ENCODE measurements at regions not wholly inside any gene's neighbourhood (a gene's known extent, or its start where the extent isn't known, plus 50 kb on each side); places are given as distances from the start of the nearest gene placed in this dataset.

DNA sequence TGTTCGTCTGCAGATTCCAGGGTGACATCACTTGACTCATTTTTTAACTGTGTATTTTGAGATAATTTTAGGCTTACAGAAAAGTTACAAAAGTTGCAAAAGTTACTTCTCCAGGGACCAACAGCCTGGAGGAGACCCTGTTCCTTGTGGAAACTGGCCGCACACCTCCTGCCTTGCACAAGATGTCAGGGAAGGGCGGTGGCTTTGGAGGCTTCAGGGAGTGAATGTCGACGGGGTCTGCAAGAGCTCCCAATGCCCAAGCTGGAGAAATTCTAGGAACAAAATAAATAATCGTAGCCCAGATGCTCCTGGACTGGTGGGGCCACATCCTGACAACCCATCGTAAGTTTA, 62.2 kb upstream of the FAM20C start:
- DNase-seq (ENCODE audit: low spot score in 2 of 2) (no peak), ATAC-seq (no peak)
- no peak overlapping the region for H3K27ac Mint-ChIP-seq
- no peaks in the 10 kb centered on the region for H3K36me3 Mint-ChIP-seq
- no peaks in the 10 kb centered on the region for H3K9me3 Mint-ChIP-seq

DNA sequence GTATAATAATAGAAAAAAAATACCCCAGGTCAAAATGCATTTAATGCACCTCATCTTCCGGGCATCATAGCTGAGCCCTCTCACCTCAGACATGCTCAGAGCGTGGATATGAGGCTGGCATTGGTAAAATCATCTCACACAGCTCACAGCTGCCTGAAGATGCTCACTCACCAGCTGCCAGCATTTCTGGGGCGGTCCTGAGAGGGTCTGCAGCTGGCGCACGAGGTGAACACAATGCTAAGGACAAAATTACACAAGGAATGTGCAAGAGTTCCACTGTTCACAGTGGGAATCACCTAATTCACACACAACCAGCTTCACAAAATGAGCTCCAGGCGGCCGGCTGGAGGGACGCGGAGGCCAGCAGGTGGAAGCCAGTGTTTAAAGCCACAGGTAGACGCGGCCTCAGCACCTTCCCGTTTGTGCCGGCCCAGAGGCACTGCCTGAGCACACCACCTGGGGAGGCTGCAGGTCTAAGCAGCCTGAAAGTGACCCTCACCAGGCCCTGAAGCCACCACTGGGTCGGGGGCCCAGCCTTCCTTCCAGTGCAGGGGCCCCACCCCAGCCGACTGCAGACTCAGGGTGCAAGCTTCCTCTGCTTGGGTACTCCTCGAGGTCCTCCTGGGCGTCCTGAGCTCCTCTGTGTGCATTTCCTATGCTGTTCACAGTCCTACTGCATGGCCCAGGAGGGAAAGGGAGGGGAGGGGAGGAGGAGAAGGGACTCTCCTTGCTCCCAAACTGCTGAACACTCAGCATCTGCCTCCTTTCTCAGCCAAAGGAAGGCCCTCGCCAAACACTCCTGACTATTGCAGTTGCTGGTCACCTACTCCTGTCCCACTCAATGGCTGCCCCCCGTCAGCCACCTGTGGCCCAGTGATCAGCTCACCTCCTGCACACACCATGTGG, 61.2 kb upstream of the FAM20C start:
- H3K36me3 Mint-ChIP-seq, result no peaks in the 10 kb centered on the region
- ATAC-seq (no peak), DNase-seq (ENCODE audit: low spot score in 2 of 2) (no peak)
- H3K9me3 Mint-ChIP-seq, result no peaks in the 10 kb centered on the region
- H3K27ac Mint-ChIP-seq, result no peak overlapping the region

DNA sequence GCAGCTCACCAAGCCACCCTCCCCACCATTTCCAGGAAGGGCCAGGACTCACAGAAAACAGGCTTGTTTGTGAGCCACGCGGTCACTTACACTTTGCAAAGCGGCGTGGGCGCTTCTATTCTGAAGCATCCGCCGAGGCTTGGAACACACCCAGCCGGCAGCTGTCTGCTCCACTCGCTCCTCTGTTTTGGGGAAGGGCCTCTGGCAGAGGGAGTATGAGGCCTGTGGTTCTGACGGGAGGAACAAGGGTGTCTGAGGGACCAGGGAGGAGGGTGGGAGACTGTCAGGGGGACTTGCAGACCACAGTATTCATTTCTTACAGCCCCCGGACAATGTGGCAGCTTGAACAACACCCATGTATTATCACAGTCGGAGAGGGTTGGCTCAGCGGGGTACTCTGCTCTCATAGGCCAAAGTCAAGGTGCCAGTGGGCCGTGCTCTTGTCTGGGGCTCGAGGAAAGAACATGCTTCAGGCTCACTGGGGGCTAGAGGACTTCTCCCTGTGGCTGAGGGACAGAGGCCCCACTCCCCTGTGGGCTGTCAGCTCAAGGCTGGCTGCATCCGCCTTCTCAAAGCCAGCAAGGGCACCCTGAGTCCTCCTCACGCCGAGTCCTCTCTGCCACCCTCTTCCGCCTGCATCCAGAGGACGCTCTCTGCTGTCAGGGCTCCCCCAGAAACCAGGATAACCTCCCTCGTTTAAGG, 60.4 kb upstream of the FAM20C start:
- Mint-ChIP-seq H3K27ac (no peak overlapping the region), H3K9me3 (no peaks in the 10 kb centered on the region), H3K36me3 (no peaks in the 10 kb centered on the region)
- no peak for DNase-seq (ENCODE audit: low spot score in 2 of 2)
- ATAC-seq, result no peak

DNA sequence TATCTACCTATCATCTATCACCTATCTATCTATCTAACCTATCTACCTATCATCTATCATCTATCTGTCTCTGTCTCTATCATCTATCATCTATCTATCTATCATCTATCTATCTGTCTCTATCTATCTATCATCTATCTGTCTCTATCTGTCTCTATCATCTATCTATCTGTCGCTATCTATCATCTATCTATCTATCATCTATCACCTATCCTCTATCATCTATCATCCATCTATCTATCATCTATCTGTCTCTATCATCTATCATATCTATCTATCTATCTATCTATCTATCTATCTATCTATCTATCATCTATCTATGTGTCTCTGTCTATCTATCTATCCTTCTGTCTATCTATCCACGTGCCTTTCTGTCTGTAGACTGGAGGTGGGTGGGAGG, 59.5 kb upstream of the FAM20C start:
- ATAC-seq, result no peak
- DNase-seq (ENCODE audit: low spot score in 2 of 2), result no peak
- Mint-ChIP-seq H3K27ac (no peak overlapping the region), H3K9me3 (no peaks in the 10 kb centered on the region), H3K36me3 (no peaks in the 10 kb centered on the region)

DNA sequence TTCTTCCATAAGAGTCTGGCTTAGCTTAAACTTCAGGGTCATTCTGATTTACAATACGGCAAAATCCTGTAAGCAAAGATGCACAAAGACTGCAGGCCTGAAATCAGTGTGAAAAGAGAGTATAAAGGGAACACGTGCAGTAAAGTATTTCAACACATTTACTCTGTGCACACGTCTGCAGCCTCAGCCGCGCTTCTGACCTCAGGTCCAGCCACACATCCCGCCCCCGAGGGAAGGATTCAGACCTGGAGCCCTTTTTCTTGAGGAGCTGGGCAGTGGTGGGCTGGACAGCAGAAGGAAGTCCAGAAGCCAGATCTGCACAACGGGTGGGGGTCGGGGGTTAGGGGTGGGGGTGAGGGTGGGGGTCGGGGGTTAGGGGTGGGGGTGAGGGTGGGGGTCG, 58.9 kb upstream of the FAM20C start:
- ATAC-seq, result no peak
- Mint-ChIP-seq H3K9me3 (no peaks in the 10 kb centered on the region), H3K27ac (no peak overlapping the region)

DNA sequence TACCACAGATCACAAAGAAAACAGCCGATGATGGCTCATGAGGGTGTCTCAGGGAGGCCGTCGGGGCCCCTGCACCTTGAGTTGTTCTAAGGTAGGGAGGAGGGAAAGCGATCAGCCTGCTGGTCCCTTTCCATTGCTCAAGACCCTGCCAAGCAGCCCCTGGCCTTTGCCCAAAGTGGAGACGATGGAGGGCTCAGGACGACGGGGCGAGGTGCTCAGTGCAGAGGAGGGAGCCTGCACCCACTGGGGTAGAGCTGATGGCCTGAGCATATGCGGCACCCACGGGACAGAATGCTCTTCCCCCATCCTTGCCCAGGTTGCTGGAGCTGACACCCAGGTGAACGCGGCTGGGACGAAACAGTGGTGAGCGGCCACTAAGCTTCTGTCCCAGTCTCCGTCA, 58.3 kb upstream of the FAM20C start:
- Mint-ChIP-seq H3K27ac (no peak overlapping the region), H3K36me3 (no peaks in the 10 kb centered on the region), H3K9me3 (no peaks in the 10 kb centered on the region)
- ATAC-seq (no peak), DNase-seq (ENCODE audit: low spot score in 2 of 2) (no peak)

More for the DNA sequence above, 58.9 kb upstream of the FAM20C start:
- DNase-seq (ENCODE audit: low spot score in 2 of 2), result no peak
- H3K36me3 Mint-ChIP-seq, result no peaks in the 10 kb centered on the region

DNA sequence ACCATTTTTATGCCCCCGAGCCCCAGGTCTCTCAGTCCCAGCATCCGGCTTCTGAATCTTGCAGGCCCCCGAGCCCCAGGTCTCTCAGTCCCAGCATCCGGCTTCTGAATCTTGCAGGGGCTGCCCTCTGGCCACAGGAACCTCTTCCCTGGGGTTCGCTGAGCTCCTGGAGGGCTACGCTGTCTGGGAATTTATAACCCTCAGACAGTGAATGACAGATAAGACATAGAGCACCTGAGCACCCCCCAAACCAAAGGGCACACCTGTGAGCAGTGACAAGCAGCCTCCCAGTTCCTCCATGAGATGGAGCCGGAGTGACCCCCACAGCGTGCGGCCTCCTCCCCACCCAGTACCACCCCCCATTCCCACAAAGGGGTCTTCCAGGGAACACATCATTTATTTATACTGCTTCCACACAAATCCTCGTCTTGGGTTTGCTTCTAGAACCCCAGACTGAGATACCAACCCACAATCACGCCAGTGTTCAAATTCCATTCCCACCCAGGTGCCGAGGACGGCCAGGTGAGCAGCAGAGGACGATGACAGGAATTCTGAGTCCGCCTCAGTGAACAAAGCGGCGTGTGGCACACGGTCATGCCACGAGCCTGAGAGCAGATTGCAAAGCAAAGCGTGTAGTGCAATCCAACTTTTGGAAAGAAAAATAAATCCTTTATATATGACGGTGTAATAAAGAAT, 57.7 kb upstream of the FAM20C start:
- H3K27ac Mint-ChIP-seq, result no peak overlapping the region
- DNase-seq (ENCODE audit: low spot score in 2 of 2) (no peak), ATAC-seq (no peak)
- H3K9me3 Mint-ChIP-seq, result no peaks in the 10 kb centered on the region
- no peaks in the 10 kb centered on the region for H3K36me3 Mint-ChIP-seq

DNA sequence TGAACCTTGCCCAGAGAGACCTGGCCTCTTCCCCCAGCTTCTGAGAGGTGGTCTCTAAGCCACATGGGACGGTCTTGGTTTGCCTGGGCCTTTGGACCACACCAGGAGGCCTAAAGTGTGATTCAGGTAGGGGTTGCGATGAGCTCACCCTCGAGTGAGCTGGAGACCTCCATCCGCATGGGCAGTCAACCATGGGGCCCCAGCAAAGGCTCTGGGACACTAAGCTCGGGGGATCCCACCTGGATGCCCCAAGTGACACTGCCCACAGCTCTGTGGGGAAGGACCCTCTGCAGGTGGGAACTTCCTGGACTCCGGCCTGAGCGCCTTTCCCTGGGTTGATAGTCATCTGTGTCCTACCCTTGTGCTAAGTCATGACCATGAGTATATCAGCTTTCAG, 57.1 kb upstream of the FAM20C start:
- DNase-seq (ENCODE audit: low spot score in 2 of 2) (no peak), ATAC-seq (no peak)
- Mint-ChIP-seq H3K27ac (no peak overlapping the region), H3K36me3 (no peaks in the 10 kb centered on the region), H3K9me3 (no peaks in the 10 kb centered on the region)

DNA sequence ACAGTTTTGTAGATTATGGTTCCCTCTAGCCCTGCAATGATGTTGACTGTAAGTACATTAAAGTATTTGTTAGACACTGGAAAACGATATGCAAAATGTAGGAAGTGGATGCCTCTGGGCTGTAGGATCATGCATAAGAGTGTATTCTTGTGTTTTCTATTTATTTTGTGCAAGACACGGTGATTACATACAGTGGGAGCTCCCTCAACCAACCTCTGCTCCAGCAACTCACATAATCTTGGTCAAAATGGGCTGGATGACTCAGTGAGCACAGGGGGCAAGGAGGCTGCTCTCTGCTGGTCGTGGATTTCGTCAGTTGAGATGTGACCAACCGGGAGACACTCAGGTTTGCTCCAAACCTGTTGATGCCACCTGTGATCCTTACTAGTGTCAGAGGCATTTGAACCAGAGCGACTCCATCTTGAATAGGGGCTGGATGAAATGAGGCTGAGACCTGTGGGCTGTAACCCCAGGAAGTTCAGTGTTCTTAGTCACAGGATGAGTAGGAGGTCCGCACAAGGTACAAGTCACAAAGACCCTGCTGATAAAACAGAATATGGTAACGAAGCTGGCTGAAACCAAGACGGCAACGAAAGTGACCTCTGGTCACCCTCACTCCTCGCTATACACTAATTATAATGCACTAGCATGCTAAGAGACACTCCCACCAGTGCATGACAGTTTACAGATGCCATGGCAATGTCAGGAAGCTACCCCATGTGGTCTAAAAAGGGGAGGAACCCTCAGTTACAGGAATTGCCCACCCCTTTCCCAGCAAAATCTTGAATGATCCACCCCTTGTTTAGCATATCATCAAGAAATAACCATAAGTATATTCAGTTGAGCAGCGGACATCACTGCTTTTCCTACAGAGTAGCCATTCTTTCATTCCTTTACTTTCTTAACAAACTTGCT, 56.4 kb upstream of the FAM20C start:
- H3K9me3 Mint-ChIP-seq, result no peaks in the 10 kb centered on the region
- H3K36me3 Mint-ChIP-seq, result no peaks in the 10 kb centered on the region
- DNase-seq (ENCODE audit: low spot score in 2 of 2) (no peak), ATAC-seq (no peak)
- H3K27ac Mint-ChIP-seq, result no peak overlapping the region

DNA sequence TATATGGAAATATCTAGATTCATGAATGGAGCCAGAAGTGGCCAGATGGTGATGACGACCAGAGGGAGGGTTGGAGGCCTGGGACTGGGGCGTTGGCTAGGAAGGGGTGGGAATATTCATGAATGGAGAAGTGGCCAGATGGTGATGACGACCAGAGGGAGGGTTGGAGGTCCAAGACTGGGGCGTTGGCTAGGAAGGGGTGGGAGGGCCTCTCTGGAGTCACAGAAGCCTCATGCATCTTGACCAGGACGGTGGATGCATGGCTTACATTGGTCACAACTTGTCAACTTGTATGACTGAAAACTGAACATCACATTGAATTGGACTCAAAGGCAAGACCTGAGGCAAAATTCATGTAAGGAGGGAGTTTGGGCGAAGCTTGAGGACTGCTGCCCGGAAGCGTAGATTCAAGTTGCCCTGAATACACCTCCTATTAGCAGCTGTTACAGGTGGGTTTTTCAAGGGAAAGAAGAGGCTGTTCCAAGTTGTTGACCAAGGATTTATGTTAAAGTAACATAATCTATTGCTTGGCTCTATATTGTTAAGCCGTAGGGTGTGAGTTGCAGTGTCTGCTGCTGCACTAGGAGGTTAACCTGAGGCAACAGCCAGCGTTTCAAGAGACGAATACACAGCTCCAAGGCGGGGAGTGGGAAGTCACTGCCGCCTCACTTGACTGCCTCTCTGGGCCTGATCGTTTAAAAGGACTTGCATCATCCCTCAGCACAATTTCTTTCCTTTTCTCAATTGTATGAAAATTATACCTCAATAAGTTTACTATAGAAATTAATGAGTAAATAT, 55.1 kb upstream of the FAM20C start:
- DNase-seq (ENCODE audit: low spot score in 2 of 2), result no peak
- Mint-ChIP-seq H3K36me3 (no peaks in the 10 kb centered on the region), H3K9me3 (no peaks in the 10 kb centered on the region), H3K27ac (peak overlapping the region in 1 of 2 donors; percentile 75)
- no peak for ATAC-seq

DNA sequence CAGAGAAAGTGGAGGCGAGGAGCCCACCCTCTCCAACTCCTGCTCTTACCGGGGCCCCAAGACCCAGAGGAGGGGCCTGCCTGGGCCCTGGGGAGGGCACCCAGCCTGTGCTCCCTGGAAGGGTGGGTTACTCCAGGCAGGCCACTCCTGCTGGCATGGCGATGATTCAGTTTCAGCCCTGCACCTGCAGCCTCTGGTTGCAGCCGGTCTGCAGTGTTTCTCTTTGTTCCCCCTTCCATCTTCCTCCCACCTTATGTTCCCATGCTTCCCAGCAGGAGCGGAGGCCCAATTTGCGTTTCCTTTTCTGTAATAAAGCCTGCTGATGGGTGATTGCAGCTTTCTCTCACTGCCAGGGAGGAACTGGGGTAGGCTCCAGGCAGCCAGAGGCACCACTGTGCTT, 53.2 kb upstream of the FAM20C start:
- DNase-seq (ENCODE audit: low spot score in 2 of 2), result no peak
- H3K9me3 Mint-ChIP-seq, result no peaks in the 10 kb centered on the region
- H3K36me3 Mint-ChIP-seq, result no peaks in the 10 kb centered on the region
- ATAC-seq, result no peak
- no peak overlapping the region for H3K27ac Mint-ChIP-seq

DNA sequence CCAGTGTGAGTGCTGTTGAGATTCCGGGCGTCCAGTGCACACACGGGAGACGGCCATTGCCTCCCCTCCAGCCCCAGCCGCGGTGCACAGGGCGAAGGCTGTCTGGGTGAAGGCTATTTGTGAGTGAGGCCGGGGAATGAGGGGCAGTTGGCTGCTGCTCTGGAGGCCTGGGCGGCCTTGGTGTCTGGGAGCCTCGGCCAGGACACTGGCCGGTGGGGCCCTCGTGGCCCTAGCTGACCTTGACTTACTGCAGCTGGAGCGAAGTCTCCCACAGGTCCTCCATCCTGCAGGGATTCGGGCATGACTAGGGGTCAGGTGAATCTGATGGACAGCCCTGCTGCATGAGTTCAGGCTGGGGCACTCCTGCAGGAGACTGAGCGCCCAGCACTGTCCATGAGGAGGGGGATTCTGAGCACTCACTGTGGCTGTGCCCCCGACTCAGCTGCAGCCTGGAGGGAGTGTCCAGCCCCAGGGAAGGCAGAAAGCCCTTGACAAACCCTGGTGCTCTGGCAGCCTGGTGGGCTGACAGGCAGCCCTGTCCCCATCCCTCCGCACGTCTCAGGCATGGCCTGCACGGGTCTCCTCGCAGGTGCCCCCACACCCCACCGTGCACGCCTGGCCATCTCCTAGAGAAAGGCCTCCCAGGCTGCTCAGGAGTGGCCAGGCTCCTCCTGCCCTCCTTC, 52.7 kb upstream of the FAM20C start:
- DNase-seq (ENCODE audit: low spot score in 2 of 2) (no peak), ATAC-seq (no peak)
- Mint-ChIP-seq H3K36me3 (no peaks in the 10 kb centered on the region), H3K27ac (no peak overlapping the region), H3K9me3 (no peaks in the 10 kb centered on the region)

DNA sequence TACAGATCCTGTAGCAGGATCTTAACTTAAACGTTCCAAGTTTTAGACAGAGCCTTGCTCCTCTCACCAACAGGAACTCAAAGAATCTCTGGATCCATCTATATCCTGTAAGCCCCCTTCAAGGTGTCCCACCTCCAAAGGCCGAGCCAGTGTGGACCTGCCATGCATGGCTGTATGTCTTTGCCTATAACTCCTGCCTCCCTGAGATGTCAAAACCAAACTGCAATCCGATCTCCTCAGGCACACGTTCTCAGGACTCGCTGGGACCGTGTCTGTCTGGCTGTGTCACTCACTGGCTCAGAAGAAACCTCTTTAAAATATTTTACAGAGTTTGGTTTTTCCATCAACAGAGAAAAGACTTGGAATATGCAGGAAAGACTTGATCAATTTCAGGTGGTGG, 51.4 kb upstream of the FAM20C start:
- no peak for DNase-seq (ENCODE audit: low spot score in 2 of 2)
- H3K27ac Mint-ChIP-seq, result no peak overlapping the region
- peaks cover 0 to 4% of the 10 kb centered on the region in 2 donors for H3K36me3 Mint-ChIP-seq
- ATAC-seq, result no peak
- H3K9me3 Mint-ChIP-seq, result no peaks in the 10 kb centered on the region

DNA sequence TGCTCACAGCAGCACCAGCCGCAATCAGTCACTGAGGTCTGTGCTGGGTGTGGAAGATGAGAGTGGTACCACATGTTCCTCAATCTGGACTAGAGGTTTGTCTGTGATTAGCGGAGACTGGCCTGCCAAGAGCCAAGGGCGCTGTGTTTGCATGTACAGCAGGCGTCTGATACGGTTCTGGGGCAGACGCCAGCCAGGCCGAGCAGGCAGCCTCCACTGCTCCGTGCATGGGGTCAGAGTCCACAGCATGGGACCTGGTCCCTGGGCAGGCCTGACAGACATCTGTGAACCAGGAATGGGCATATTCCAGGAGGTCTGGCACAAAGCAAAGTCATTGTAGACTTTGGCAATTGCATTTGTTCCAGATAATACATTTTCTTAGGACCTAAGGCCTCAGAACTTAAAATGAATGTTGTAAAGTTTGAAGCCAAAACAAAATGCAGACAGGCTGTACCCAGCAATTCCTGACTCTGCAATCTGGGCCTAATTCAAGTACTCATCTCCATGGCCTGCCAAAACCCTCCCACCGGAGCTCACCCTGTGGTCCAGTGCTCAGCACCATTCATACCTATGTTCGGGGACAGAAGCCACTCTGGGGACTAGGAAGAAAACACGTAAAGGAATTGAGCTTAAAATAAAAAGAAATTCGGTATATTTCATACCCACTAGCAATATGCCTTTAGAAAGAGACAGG, 50.0 kb upstream of the FAM20C start:
- Mint-ChIP-seq H3K9me3 (no peaks in the 10 kb centered on the region), H3K36me3 (peaks cover 4 to 10% of the 10 kb centered on the region in 2 donors), H3K27ac (no peak overlapping the region)
- ATAC-seq (no peak), DNase-seq (ENCODE audit: low spot score in 2 of 2) (no peak)

Measured in activated naive CD4-positive, alpha-beta T cell treated with anti-CD3 and anti-CD28 coated beads, Interleukin-2, amount 50 U/mL, for 72 hours (primary cell).